ENCODE measurements at regions not wholly inside any gene's neighbourhood (a gene's known extent, or its start where the extent isn't known, plus 50 kb on each side); places are given as distances from the start of the nearest gene placed in this dataset.

GRCh38 chr15:97092656-97093055, 762.2 kb downstream of the NR2F2 start:
- WGBS, 4 donors: 60 to 77% (median 72%) methylated on average over 2 of the region's 2 CpGs
- H3K4me3 ChIP-seq: no peak overlapping the region
- no peak for DNase-seq
- no peak overlapping the region for H3K27ac ChIP-seq
- H3K36me3 ChIP-seq (replicated peaks in 1 of 2): no peaks in the 10 kb centered on the region
- no peaks in the 10 kb centered on the region for H3K9me3 ChIP-seq (replicated peaks in 1 of 3)
- H3K27me3 ChIP-seq: no peaks in the 10 kb centered on the region
- TF ChIP-seq POLR2A (IDR thresholded peaks at IDR 0.05): no peak
- TF ChIP-seq CTCF (IDR thresholded peaks at IDR 0.05): no peak
- intact Hi-C loops (cut with DNase I): no loop called here
- no peaks in the 10 kb centered on the region for H3K4me1 ChIP-seq (replicated peaks in 1 of 2)

GRCh38 chr15:97096303-97096835, 765.9 kb downstream of the NR2F2 start:
- no peaks in the 10 kb centered on the region for H3K4me1 ChIP-seq (replicated peaks in 1 of 2)
- no peak for DNase-seq
- H3K27ac ChIP-seq: no peak overlapping the region
- TF ChIP-seq POLR2A (IDR thresholded peaks at IDR 0.05) (no peak), CTCF (IDR thresholded peaks at IDR 0.05) (no peak)
- H3K36me3 ChIP-seq (replicated peaks in 1 of 2): no peaks in the 10 kb centered on the region
- intact Hi-C loops (cut with DNase I): no loop called here
- 17 to 33% (median 27%) methylated on average over 2 of the region's 2 CpGs for WGBS, 4 donors
- H3K4me3 ChIP-seq: no peak overlapping the region
- no peaks in the 10 kb centered on the region for H3K9me3 ChIP-seq (replicated peaks in 1 of 3)
- H3K27me3 ChIP-seq: no peaks in the 10 kb centered on the region

- no peaks in the 10 kb centered on the region for H3K4me1 ChIP-seq (replicated peaks in 1 of 2)
- no peaks in the 10 kb centered on the region for H3K27me3 ChIP-seq
- no peak for DNase-seq
- H3K27ac ChIP-seq: no peak overlapping the region
- H3K36me3 ChIP-seq (replicated peaks in 1 of 2): no peaks in the 10 kb centered on the region
- intact Hi-C loops (cut with DNase I): no loop called here
- TF ChIP-seq CTCF (IDR thresholded peaks at IDR 0.05): no peak
- no peak for TF ChIP-seq POLR2A (IDR thresholded peaks at IDR 0.05)
- no peaks in the 10 kb centered on the region for H3K9me3 ChIP-seq (replicated peaks in 1 of 3)
- H3K4me3 ChIP-seq: no peak overlapping the region
- WGBS, 4 donors: 89 to 96% (median 93%) methylated on average over 1 of the region's 1 CpG
Measured at GRCh38 chr15:97099040-97099439, 768.5 kb downstream of the NR2F2 start.

GRCh38 chr15:97101572-97101971, 771.1 kb downstream of the NR2F2 start:
- DNase-seq: no peak
- intact Hi-C loops (cut with DNase I): no loop called here
- no peak overlapping the region for H3K4me3 ChIP-seq
- H3K4me1 ChIP-seq (replicated peaks in 1 of 2): no peaks in the 10 kb centered on the region
- no peak overlapping the region for H3K27ac ChIP-seq
- no peaks in the 10 kb centered on the region for H3K9me3 ChIP-seq (replicated peaks in 1 of 3)
- H3K27me3 ChIP-seq: no peaks in the 10 kb centered on the region
- H3K36me3 ChIP-seq (replicated peaks in 1 of 2): no peaks in the 10 kb centered on the region
- TF ChIP-seq CTCF (IDR thresholded peaks at IDR 0.05) (no peak), POLR2A (IDR thresholded peaks at IDR 0.05) (no peak)
